Lower lobe of right lung (tissue), 2 donors: ENCODE measurements at regions not wholly inside any gene's neighbourhood (a gene's known extent, or its start where the extent isn't known, plus 50 kb on each side); places are given as distances from the start of the nearest gene placed in this dataset.
"Not testable (repeated sequence)": the region's sequence is repeated elsewhere in the genome, so short reads cannot be mapped to it uniquely, and the experiment has no call there.

Experiments
- ATAC-seq, 2 donors: fragments of 200-7000 bp; cut with Tn5 transposase; one replicate each; pipeline ENCODE4 v1.9.1; 2020 to 2022; ENCODE audit warnings: mild to moderate bottlenecking in 2 of 2, moderate library complexity in 2 of 2
- DNase-seq: peaks from one replicate; pipeline ENCODE4 v3.0.0-alpha.2; 2020
- H3K27ac ChIP-seq: fragments of 200-600 bp; one replicate; pipeline ENCODE4 v1.8.0; 2022
- H3K27me3 ChIP-seq: fragments of 200-600 bp; one replicate; pipeline ENCODE4 v1.8.0; 2022; ENCODE audit warnings: low read depth
- H3K36me3 ChIP-seq: fragments of 200-600 bp; one replicate; pipeline ENCODE4 v1.8.0; 2022; ENCODE audit warnings: mild to moderate bottlenecking
- H3K4me1 ChIP-seq: fragments of 200-600 bp; one replicate; pipeline ENCODE4 v1.8.0; 2022
- H3K4me3 ChIP-seq: fragments of 200-600 bp; one replicate; pipeline ENCODE4 v1.8.0; 2022; ENCODE audit warnings: mild to moderate bottlenecking
- H3K9me3 ChIP-seq: fragments of 200-600 bp; one replicate; pipeline ENCODE4 v1.8.0; 2022
- intact Hi-C: fragments of 100-400 bp; cut with DNase I; formaldehyde crosslinking; loops from one replicate; pipeline ENCODE4 v1.11.0; 2022
- donor health status: DM: no; HTN: yes; CAD: no; lungs with severe emphysema.

DNA sequence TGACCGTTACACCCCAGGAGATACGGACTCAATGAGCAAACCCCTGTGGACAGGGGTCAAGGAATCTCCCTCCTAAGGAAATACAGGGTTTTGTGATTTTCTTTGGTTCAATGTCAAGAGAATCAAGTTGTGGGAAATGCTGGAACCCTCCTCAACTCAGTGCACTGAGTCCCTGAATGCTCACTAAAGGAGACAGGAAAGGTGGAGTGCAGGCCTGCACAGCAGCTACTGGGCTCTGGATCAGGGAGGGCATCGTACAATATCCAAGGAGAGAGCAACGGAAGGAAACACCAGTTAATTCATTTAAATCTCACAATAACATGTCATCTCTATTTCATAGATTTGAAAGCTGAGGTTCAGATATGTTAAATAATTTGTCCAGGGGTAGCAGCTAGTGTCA is 263.5 kb upstream of the PLGLB1 start:
- ATAC-seq = not testable (repeated sequence)

GRCh38 chr2:87290566-87291307 is 269.1 kb upstream of the PLGLB1 start:
- peak; percentile 49 to 64 for ATAC-seq
- DNase-seq, H3K9me3 ChIP-seq, H3K36me3 ChIP-seq, H3K4me3 ChIP-seq, H3K4me1 ChIP-seq, H3K27ac ChIP-seq, H3K27me3 ChIP-seq, intact Hi-C loops: not testable (repeated sequence)

More for the DNA sequence above, 263.5 kb upstream of the PLGLB1 start:
- H3K9me3 ChIP-seq, H3K4me3 ChIP-seq, H3K27me3 ChIP-seq, H3K27ac ChIP-seq, intact Hi-C loops, H3K36me3 ChIP-seq, H3K4me1 ChIP-seq, DNase-seq: not testable (repeated sequence)

DNA sequence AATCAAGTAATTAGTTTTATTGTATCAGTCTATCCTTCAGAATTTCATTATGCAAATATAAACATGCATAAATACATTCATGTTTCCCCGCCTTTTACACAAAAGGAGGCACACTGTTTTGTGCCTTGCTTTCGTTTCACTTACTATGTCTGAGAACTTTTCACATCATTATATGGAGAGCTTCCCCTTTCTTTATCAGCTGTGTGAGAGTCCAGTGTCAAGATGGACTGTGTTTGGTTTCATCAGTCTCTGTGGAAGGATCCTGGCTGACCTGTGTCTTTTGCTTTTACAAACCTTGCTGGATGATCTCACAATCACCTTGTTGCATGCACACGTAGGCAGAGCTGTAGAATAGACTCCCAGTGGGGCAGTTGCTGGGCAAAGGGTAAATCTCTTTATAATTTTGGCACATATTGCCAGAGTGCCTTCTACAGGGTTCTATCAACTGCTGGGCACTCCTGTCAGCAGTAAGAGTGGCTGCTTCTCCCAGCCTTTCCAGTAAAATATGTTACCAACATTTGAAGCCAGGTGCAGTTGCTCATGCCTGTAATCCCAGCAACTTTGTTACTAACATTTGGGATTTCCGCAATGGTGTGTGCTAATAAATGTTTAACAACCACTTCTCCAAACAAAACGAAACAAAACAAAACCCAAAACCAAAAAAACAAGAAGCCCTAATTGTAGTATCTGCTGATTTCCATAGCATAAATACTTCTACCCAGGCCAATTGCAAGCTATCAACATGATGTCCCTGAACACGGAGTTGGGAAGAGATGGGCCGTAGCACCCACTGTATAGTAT is 270.0 kb upstream of the PLGLB1 start:
- H3K4me1 ChIP-seq, H3K9me3 ChIP-seq, H3K4me3 ChIP-seq, intact Hi-C loops, H3K36me3 ChIP-seq, H3K27me3 ChIP-seq, DNase-seq, H3K27ac ChIP-seq: not testable (repeated sequence)
- ATAC-seq = peak; percentile 40 to 70

DNA sequence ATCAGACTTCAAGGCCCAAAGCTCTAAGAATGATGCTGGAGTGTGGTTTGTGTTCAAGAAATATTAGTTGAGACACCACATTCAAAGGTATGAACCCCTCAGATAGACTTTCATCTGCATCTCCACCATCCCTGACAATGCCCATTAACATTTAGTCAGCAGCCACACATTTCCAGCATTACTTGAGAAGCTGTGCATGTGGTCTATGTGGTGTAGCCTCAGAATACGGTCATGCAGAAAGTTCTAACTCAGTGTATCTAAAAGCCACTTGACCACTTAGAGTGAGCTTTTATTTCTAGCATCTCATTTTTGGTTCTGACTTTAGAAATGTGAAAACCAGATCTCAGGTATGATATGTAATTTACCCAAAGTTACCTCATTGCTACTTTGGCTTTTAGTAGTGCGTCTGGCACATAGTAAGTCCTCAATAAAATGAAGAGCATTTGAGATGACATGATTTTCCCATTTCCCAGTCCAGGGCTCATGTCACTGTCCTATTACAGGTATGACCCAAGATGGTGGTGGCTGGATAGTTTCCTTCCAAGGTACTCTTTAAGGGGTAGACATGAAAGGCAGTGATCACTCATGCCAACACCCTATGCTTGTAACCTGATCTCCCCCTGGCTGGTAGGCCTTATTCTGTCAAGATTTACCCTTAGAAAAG is 272.4 kb upstream of the PLGLB1 start:
- H3K9me3 ChIP-seq, DNase-seq, intact Hi-C loops, H3K27ac ChIP-seq, H3K36me3 ChIP-seq, H3K4me3 ChIP-seq, H3K4me1 ChIP-seq, H3K27me3 ChIP-seq, ATAC-seq: not testable (repeated sequence)

- H3K4me1 ChIP-seq, H3K9me3 ChIP-seq, intact Hi-C loops, H3K36me3 ChIP-seq, H3K4me3 ChIP-seq, DNase-seq, H3K27ac ChIP-seq, H3K27me3 ChIP-seq, ATAC-seq: not testable (repeated sequence)
Observed at GRCh38 chr2:87295135-87295534, 273.5 kb upstream of the PLGLB1 start.

DNA sequence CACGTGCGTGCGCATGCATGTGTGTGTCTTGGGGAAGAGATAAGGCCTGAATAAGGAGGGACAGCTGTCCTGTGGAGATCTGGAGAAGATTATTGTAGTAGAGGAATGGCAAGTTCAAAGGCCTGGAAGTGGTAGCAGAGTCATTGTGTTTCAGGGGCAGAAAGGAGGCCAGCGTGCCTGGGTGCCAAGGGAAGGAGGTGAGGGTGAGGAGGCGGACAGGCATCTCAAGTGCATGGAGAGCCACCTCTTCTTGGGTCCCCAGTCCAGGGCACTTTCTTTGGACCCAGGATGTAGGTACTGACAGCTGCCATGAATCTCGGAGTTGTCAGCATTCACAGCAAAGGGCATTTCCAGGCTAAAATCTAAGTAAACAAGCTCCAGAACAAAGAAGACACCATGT is 279.7 kb upstream of the PLGLB1 start:
- H3K27me3 ChIP-seq, intact Hi-C loops, H3K27ac ChIP-seq, DNase-seq, H3K4me1 ChIP-seq, H3K9me3 ChIP-seq, H3K36me3 ChIP-seq, H3K4me3 ChIP-seq: not testable (repeated sequence)
- ATAC-seq = peak; percentile 49 to 83

- H3K4me1 ChIP-seq, DNase-seq, H3K4me3 ChIP-seq, intact Hi-C loops, H3K27ac ChIP-seq, H3K36me3 ChIP-seq, H3K27me3 ChIP-seq, H3K9me3 ChIP-seq: not testable (repeated sequence)
- ATAC-seq = peak; percentile 85 to 96
Observed at GRCh38 chr2:87301871-87302270, 280.2 kb upstream of the PLGLB1 start.

GRCh38 chr2:87308621-87309020 is 287.0 kb upstream of the PLGLB1 start:
- ATAC-seq = peak in 1 of 2 donors; percentile 22

DNA sequence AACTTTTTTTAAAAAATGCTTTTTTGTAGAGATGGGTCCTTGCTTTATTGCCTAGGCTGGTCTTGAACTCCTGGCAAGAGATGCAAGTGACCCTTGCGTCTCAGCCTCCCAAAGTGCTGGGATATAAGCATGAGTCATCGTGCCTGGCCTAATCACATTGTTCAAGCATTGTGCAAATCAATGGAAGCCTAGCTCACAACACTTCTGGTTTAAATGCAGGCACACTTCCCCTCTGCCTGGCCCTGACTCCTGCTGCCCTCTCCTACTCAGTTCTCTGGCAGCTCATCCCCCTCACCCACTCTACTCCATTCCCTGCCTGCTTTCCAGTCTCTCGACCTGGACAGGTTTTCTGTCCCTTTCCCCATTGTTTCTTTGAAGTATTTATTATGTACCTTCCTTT is 288.1 kb upstream of the PLGLB1 start:
- H3K4me3 ChIP-seq, H3K27ac ChIP-seq, H3K4me1 ChIP-seq, H3K27me3 ChIP-seq, H3K9me3 ChIP-seq, intact Hi-C loops, DNase-seq, H3K36me3 ChIP-seq: not testable (repeated sequence)
- ATAC-seq = peak; percentile 21 to 58

More at GRCh38 chr2:87308621-87309020, 287.0 kb upstream of the PLGLB1 start:
- DNase-seq, H3K4me3 ChIP-seq, H3K27ac ChIP-seq, H3K9me3 ChIP-seq, intact Hi-C loops, H3K27me3 ChIP-seq, H3K36me3 ChIP-seq, H3K4me1 ChIP-seq: not testable (repeated sequence)

- H3K27ac ChIP-seq, H3K9me3 ChIP-seq, H3K4me1 ChIP-seq, intact Hi-C loops, H3K36me3 ChIP-seq, ATAC-seq, H3K4me3 ChIP-seq, H3K27me3 ChIP-seq, DNase-seq: not testable (repeated sequence)
Observed at GRCh38 chr2:87311896-87312441, 290.3 kb upstream of the PLGLB1 start.

DNA sequence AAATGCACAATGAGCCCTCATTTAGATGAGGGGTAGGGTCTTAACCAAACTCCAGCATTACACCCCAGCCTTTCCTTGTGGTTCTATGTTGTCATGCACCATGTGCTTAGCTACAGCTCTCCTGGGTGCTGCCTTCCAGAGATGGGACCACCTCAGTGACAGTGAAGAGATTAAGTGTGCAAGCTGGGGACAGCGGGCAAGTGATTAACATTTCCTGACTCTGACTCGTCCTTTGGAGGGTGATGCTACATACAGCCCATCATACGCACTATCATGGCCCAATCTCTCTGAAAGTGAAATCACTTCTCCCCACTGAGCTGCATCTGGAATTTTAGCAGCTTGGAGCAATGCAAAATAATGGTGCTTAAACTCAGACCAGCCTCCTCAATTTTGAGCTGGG is 293.0 kb upstream of the PLGLB1 start:
- H3K9me3 ChIP-seq, intact Hi-C loops, H3K27ac ChIP-seq, H3K27me3 ChIP-seq, DNase-seq, H3K36me3 ChIP-seq, H3K4me3 ChIP-seq, H3K4me1 ChIP-seq, ATAC-seq: not testable (repeated sequence)

DNA sequence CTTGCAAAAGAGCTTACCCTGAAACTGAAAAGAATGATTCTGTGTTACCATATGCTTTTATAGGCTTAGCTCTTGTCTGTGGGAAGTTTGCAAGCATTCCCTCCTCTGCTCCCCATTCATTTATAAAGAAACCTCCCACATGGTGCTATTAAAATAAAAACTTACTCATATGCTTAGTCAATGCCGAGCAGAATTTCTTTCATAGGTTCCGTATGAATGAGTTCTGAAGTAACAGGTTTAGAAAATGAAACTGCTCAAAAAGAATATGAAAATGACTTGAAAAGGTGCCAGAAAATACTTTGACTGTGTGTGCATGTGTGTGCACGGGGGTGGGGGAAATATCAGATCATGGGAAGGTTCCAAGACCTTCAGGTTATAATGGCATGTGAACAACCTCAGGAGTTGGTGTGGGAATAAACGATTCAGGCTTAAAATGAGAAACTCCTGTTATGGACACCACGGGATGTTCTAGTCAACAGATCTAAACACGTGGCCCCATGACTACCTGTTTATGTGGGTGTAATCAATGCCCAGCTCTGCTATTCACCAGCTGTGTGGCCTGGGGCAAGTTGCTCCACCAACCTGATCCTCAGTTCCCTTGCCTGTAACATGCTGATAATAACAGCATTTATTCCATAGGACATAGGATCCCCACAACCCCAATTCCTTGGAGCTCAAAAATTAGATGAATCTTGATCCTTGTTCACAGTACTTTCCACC is 293.7 kb upstream of the PLGLB1 start:
- H3K4me1 ChIP-seq, H3K27ac ChIP-seq, ATAC-seq, DNase-seq, H3K9me3 ChIP-seq, H3K27me3 ChIP-seq, intact Hi-C loops, H3K4me3 ChIP-seq, H3K36me3 ChIP-seq: not testable (repeated sequence)

DNA sequence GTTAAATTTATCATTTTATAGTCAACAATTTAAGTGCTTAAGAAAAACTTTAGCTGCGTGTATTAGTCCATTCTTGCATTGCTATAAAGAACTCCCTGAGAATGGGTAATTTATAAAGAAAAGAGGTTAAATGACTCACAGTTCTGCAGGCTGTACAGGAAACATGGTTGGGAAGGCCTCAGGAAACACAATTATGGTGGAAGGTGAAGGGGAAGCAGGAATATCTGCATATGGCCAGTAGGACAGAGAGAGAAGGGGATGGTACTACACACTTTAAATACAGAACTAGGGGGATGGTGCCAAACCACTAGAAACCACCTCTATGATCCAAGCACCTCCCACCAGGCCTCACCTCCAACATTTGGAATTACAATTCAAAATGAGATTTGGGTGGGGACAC is 295.5 kb upstream of the PLGLB1 start:
- H3K4me3 ChIP-seq, H3K9me3 ChIP-seq, intact Hi-C loops, H3K27ac ChIP-seq, H3K27me3 ChIP-seq, H3K4me1 ChIP-seq, DNase-seq, H3K36me3 ChIP-seq, ATAC-seq: not testable (repeated sequence)
